Neural progenitor cell (in vitro differentiated cells): ENCODE measurements at regions not wholly inside any gene's neighbourhood (a gene's known extent, or its start where the extent isn't known, plus 50 kb on each side); places are given as distances from the start of the nearest gene placed in this dataset.

Source experiments
- DNase-seq: peaks from one replicate; pipeline ENCODE4 v3.0.0-alpha.2; 2016; ENCODE audit warnings: low spot score
- H2AFZ ChIP-seq: fragments of 200-600 bp; sonication (generic); replicated peaks from 2 replicates; pipeline ENCODE4 v1.6.1; 2016; ENCODE audit warnings: antibody characterized with exemption
- H3F3A ChIP-seq: fragments of 200-600 bp; sonication (generic); 2 replicates; pipeline ENCODE4 v1.6.1; 2016; ENCODE audit warnings: antibody characterized with exemption, low read depth
- H3K27ac ChIP-seq: fragments of 200-600 bp; sonication (generic); 2 replicates; pipeline ENCODE4 v1.5.1; 2016; ENCODE audit warnings: mild to moderate bottlenecking
- H3K27me3 ChIP-seq: fragments of 200-600 bp; sonication (generic); 2 replicates; pipeline ENCODE4 v1.6.1; 2016; ENCODE audit warnings: mild to moderate bottlenecking, moderate library complexity
- H3K36me3 ChIP-seq: fragments of 200-600 bp; sonication (generic); 2 replicates; pipeline ENCODE4 v1.5.1; 2016
- H3K4me1 ChIP-seq: fragments of 200-600 bp; sonication (generic); 2 replicates; pipeline ENCODE4 v1.6.1; 2016; ENCODE audit warnings: mixed run types
- H3K4me2 ChIP-seq: fragments of 200-600 bp; sonication (generic); 2 replicates; pipeline ENCODE4 v1.6.1; 2016
- H3K4me3 ChIP-seq: fragments of 200-600 bp; sonication (generic); 2 replicates; pipeline ENCODE4 v1.5.1; 2016
- H3K79me2 ChIP-seq: fragments of 200-600 bp; sonication (generic); 2 replicates; pipeline ENCODE4 v1.6.1; 2016; ENCODE audit warnings: low read depth
- H3K9ac ChIP-seq: fragments of 200-600 bp; sonication (generic); 2 replicates; pipeline ENCODE4 v1.6.1; 2016
- H3K9me3 ChIP-seq: fragments of 200-600 bp; sonication (generic); 2 replicates; pipeline ENCODE4 v1.5.1; 2016; ENCODE audit warnings: low read depth
- H4K20me1 ChIP-seq: fragments of 200-600 bp; sonication (generic); 2 replicates; pipeline ENCODE4 v1.6.1; 2016; ENCODE audit warnings: low read depth
- H3K27ac Mint-ChIP-seq: 3 replicates; pipeline ENCODE4 v1.8.0; 2021; ENCODE audit warnings: mixed read lengths
- H3K27me3 Mint-ChIP-seq: 2 replicates; pipeline ENCODE4 v1.8.0; 2022; ENCODE audit warnings: low read depth, mild to moderate bottlenecking, inconsistent platforms, moderate library complexity, mixed read lengths; ENCODE audit not compliant: insufficient read depth
- H3K36me3 Mint-ChIP-seq: 3 replicates; pipeline ENCODE4 v1.8.0; 2021; ENCODE audit warnings: mixed read lengths
- H3K4me1 Mint-ChIP-seq: 3 replicates; pipeline ENCODE4 v1.8.0; 2021; ENCODE audit warnings: mixed read lengths
- H3K4me3 Mint-ChIP-seq: 3 replicates; pipeline ENCODE4 v1.8.0; 2021; ENCODE audit warnings: mild to moderate bottlenecking, moderate library complexity, mixed read lengths
- H3K9me3 Mint-ChIP-seq: 3 replicates; pipeline ENCODE4 v1.8.0; 2020; ENCODE audit warnings: mixed read lengths
- EZH2 ChIP-seq: fragments of 200-600 bp; sonication (generic); IDR thresholded peaks from 2 replicates; pipeline ENCODE4 v1.6.1; 2017; ENCODE audit warnings: antibody characterized with exemption, mild to moderate bottlenecking, moderate library complexity
- EZH2phosphoT487 ChIP-seq: fragments of 200-600 bp; sonication (generic); IDR thresholded peaks from 2 replicates; pipeline ENCODE4 v1.6.1; 2017; ENCODE audit warnings: antibody characterized with exemption
- TF ChIP-seq, protein P1 (sequence below): fragments of 200-600 bp; sonication (generic); IDR thresholded peaks from 2 replicates; pipeline ENCODE4 v1.5.1; 2017; ENCODE audit warnings: antibody characterized with exemption, mild to moderate bottlenecking

DNA sequence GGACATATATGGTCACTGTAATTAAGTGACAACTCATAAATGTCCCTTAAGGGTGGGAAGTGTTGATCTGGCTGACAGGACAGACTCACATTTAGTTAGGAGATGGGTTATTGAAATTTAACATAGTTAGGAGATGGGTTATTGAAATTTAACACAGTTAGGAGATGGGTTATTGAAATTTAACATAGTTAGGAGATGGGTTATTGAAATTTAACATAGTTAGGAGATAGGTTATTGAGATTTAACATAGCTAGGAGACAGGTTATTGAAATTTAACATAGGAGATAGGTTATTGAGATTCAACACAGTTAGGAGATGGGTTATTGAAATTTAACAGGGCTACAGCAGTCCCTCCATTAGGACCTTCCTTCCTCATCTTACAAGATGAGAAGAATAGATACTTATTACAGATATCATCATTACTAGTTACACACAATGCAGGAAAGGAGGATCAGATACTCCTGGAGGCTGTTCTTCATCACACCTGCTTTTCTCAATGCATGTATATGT, 98.5 kb downstream of the MTNR1B start:
- Histone ChIP-seq H3K4me3 (no peak overlapping the region), H3K27ac (no peak overlapping the region), H3K36me3 (no peaks in the 10 kb centered on the region), H4K20me1 (no peaks in the 10 kb centered on the region), H3K9me3 (no peaks in the 10 kb centered on the region), H3K4me2 (no peak overlapping the region), H3K79me2 (no peaks in the 10 kb centered on the region), H3K27me3 (no peaks in the 10 kb centered on the region), H3K4me1 (peaks cover 8% of the 10 kb centered on the region), H3F3A (peaks cover 17% of the 10 kb centered on the region), H3K9ac (no peak overlapping the region), H2AFZ (no peak overlapping the region)
- no peaks in the 10 kb centered on the region for H3K9me3 Mint-ChIP-seq
- no peaks in the 10 kb centered on the region for H3K36me3 Mint-ChIP-seq
- no peak overlapping the region for H3K4me3 Mint-ChIP-seq
- DNase-seq = no peak
- TF ChIP-seq EZH2 (no peak), EZH2phosphoT487 (no peak)
- TF ChIP-seq, protein P1, sequence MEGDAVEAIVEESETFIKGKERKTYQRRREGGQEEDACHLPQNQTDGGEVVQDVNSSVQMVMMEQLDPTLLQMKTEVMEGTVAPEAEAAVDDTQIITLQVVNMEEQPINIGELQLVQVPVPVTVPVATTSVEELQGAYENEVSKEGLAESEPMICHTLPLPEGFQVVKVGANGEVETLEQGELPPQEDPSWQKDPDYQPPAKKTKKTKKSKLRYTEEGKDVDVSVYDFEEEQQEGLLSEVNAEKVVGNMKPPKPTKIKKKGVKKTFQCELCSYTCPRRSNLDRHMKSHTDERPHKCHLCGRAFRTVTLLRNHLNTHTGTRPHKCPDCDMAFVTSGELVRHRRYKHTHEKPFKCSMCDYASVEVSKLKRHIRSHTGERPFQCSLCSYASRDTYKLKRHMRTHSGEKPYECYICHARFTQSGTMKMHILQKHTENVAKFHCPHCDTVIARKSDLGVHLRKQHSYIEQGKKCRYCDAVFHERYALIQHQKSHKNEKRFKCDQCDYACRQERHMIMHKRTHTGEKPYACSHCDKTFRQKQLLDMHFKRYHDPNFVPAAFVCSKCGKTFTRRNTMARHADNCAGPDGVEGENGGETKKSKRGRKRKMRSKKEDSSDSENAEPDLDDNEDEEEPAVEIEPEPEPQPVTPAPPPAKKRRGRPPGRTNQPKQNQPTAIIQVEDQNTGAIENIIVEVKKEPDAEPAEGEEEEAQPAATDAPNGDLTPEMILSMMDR = no peak
- no peaks in the 10 kb centered on the region for H3K27me3 Mint-ChIP-seq
- no peak overlapping the region for H3K27ac Mint-ChIP-seq
- no peaks in the 10 kb centered on the region for H3K4me1 Mint-ChIP-seq

DNA sequence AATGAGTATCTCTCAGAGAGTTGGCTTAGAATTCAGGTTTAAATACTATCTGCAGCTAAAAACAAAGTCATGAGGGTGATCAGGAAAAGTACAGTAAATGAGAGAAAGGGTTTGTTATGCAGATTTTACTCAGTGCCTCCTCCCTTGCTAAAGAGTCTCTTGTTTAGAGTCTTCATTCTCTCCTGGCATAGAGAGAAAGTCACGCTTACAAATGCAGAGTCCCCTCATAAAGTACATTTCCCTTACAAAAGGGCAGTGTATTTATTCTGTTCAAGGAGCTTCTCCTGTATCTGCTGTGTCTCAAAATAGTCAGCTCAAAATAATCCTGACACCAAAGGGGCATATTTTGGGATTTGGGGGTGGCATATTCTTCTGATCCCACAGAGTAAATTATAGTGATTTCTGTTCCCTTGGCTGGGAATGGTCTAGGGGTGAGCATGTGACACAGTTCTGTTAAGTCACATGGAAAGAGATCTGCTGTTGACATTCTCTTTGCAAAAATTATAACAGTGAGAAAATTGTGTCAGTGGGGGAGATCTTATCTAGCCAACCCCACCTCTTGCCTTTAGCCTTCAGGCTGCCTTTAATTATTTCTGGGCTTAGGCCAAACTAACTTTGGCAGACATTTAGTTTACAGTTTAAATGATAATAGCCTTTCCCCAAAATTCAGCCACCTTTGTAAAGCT, 102.9 kb downstream of the MTNR1B start:
- Histone ChIP-seq H3K4me1 (peaks cover 8% of the 10 kb centered on the region), H3K9ac (no peak overlapping the region), H3K27me3 (no peaks in the 10 kb centered on the region), H3K9me3 (no peaks in the 10 kb centered on the region), H3K4me2 (no peak overlapping the region), H3F3A (peaks cover 32% of the 10 kb centered on the region), H2AFZ (peak overlapping the region; percentile 38), H4K20me1 (no peaks in the 10 kb centered on the region), H3K79me2 (no peaks in the 10 kb centered on the region), H3K4me3 (no peak overlapping the region), H3K27ac (no peak overlapping the region), H3K36me3 (no peaks in the 10 kb centered on the region)
- DNase-seq = no peak
- H3K36me3 Mint-ChIP-seq = no peaks in the 10 kb centered on the region
- H3K9me3 Mint-ChIP-seq = peaks cover 5% of the 10 kb centered on the region
- no peak overlapping the region for H3K4me3 Mint-ChIP-seq
- H3K27me3 Mint-ChIP-seq = no peaks in the 10 kb centered on the region
- no peak overlapping the region for H3K27ac Mint-ChIP-seq
- H3K4me1 Mint-ChIP-seq = no peaks in the 10 kb centered on the region
- TF ChIP-seq, protein P1 = no peak
- no peak for TF ChIP-seq EZH2phosphoT487
- TF ChIP-seq EZH2 = no peak

DNA sequence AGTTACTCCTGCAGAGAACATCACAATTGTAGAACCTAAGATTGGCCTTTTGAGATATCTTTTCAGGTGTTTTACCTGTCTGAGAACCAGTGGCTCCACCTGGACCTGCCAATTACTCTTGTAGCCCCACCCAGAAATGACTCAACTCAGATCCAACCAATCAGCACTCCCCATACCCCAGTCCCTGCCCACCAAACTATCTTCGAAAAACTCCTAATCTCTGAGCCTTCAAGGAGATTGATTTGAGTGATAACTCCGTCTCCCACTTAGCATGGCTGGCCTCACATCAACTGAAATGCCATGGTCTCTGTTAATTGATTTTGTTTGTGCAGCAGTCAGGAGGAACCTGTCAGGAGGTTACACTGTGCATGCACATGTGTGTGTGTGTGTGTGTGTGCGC, 103.6 kb downstream of the MTNR1B start:
- Histone ChIP-seq H3K9me3 (no peaks in the 10 kb centered on the region), H3K79me2 (no peaks in the 10 kb centered on the region), H4K20me1 (no peaks in the 10 kb centered on the region), H3K27ac (no peak overlapping the region), H3F3A (peaks cover 32% of the 10 kb centered on the region), H3K9ac (no peak overlapping the region), H3K4me3 (no peak overlapping the region), H3K36me3 (no peaks in the 10 kb centered on the region), H3K27me3 (no peaks in the 10 kb centered on the region), H2AFZ (no peak overlapping the region), H3K4me2 (no peak overlapping the region), H3K4me1 (peaks cover 8% of the 10 kb centered on the region)
- no peak for DNase-seq
- TF ChIP-seq EZH2phosphoT487 (no peak), EZH2 (no peak)
- TF ChIP-seq, protein P1 = no peak
- H3K4me3 Mint-ChIP-seq = no peak overlapping the region
- no peaks in the 10 kb centered on the region for H3K27me3 Mint-ChIP-seq
- H3K36me3 Mint-ChIP-seq = no peaks in the 10 kb centered on the region
- H3K27ac Mint-ChIP-seq = no peak overlapping the region
- H3K9me3 Mint-ChIP-seq = peaks cover 5% of the 10 kb centered on the region
- H3K4me1 Mint-ChIP-seq = no peaks in the 10 kb centered on the region
